ENCODE measurements at regions not wholly inside any gene's neighbourhood (a gene's known extent, or its start where the extent isn't known, plus 50 kb on each side); places are given as distances from the start of the nearest gene placed in this dataset.

GRCh38 chr17:70230850-70231640, 61.7 kb downstream of the KCNJ2 start:
- ChIA-PET POLR2A (ENCODE audit: low non-redundant PET) (no interaction called here), CTCF (no interaction called here)
- no peak for TF ChIP-seq EZH2 (IDR thresholded peaks at IDR 0.05; ENCODE audit: borderline replicate concordance, low read depth, low read length, poor library complexity, severe bottlenecking)
- TF ChIP-seq CTCF (conservative IDR thresholded peaks at IDR 0.05; ENCODE audit: low read depth, low read length) = no peak
- no TSS peak for BruUV-seq (replicated peaks)
- intact Hi-C loops (cut with micrococcal nuclease; ENCODE audit: unreplicated experiment) = no loop called here
- no peaks in the 10 kb centered on the region for H3K4me1 ChIP-seq (ENCODE audit: insufficient read depth, low read length, poor library complexity, severe bottlenecking)
- H3K4me3 ChIP-seq (ENCODE audit: low read depth, low read length, poor library complexity, severe bottlenecking) = no peak overlapping the region
- H3K36me3 ChIP-seq (ENCODE audit: insufficient read depth, low read length, poor library complexity, severe bottlenecking) = no peaks in the 10 kb centered on the region
- no peaks in the 10 kb centered on the region for H3K27me3 ChIP-seq (replicated peaks; ENCODE audit: insufficient read depth, low read depth, low read length, poor library complexity)
- peak; percentile 22 for DNase-seq (ENCODE audit: low spot score)
- H3K9me3 ChIP-seq (ENCODE audit: low read depth, low read length, poor library complexity, severe bottlenecking) = no peaks in the 10 kb centered on the region
- H3K27ac ChIP-seq (ENCODE audit: low read depth, low read length, poor library complexity, severe bottlenecking) = no peak overlapping the region

- no TSS peak for BruUV-seq (replicated peaks)
- POLR2A ChIA-PET (ENCODE audit: low non-redundant PET) = no interaction called here
- Histone ChIP-seq H3K4me1 (ENCODE audit: insufficient read depth, low read length, poor library complexity, severe bottlenecking) (no peaks in the 10 kb centered on the region), H3K27ac (ENCODE audit: low read depth, low read length, poor library complexity, severe bottlenecking) (no peak overlapping the region), H3K4me3 (ENCODE audit: low read depth, low read length, poor library complexity, severe bottlenecking) (no peak overlapping the region), H3K27me3 (replicated peaks; ENCODE audit: insufficient read depth, low read depth, low read length, poor library complexity) (no peaks in the 10 kb centered on the region), H3K9me3 (ENCODE audit: low read depth, low read length, poor library complexity, severe bottlenecking) (no peaks in the 10 kb centered on the region), H3K36me3 (ENCODE audit: insufficient read depth, low read length, poor library complexity, severe bottlenecking) (no peaks in the 10 kb centered on the region)
- TF ChIP-seq EZH2 (IDR thresholded peaks at IDR 0.05; ENCODE audit: borderline replicate concordance, low read depth, low read length, poor library complexity, severe bottlenecking) (no peak), CTCF (conservative IDR thresholded peaks at IDR 0.05; ENCODE audit: low read depth, low read length) (no peak)
- CTCF ChIA-PET = no interaction called here
- DNase-seq (ENCODE audit: low spot score) = no peak
- intact Hi-C loops (cut with micrococcal nuclease; ENCODE audit: unreplicated experiment) = no loop called here
Measured at GRCh38 chr17:70232466-70232865, 63.1 kb downstream of the KCNJ2 start.

GRCh38 chr17:70235252-70235651, 65.9 kb downstream of the KCNJ2 start:
- Histone ChIP-seq H3K9me3 (ENCODE audit: low read depth, low read length, poor library complexity, severe bottlenecking) (no peaks in the 10 kb centered on the region), H3K4me3 (ENCODE audit: low read depth, low read length, poor library complexity, severe bottlenecking) (no peak overlapping the region), H3K4me1 (ENCODE audit: insufficient read depth, low read length, poor library complexity, severe bottlenecking) (no peaks in the 10 kb centered on the region), H3K27me3 (replicated peaks; ENCODE audit: insufficient read depth, low read depth, low read length, poor library complexity) (no peaks in the 10 kb centered on the region), H3K27ac (ENCODE audit: low read depth, low read length, poor library complexity, severe bottlenecking) (no peak overlapping the region), H3K36me3 (ENCODE audit: insufficient read depth, low read length, poor library complexity, severe bottlenecking) (no peaks in the 10 kb centered on the region)
- DNase-seq (ENCODE audit: low spot score) = no peak
- CTCF ChIA-PET = no interaction called here
- TF ChIP-seq EZH2 (IDR thresholded peaks at IDR 0.05; ENCODE audit: borderline replicate concordance, low read depth, low read length, poor library complexity, severe bottlenecking) (no peak), CTCF (conservative IDR thresholded peaks at IDR 0.05; ENCODE audit: low read depth, low read length) (no peak)
- BruUV-seq (replicated peaks) = no TSS peak
- intact Hi-C loops (cut with micrococcal nuclease; ENCODE audit: unreplicated experiment) = no loop called here
- POLR2A ChIA-PET (ENCODE audit: low non-redundant PET) = no interaction called here
